ENCODE measurements at regions not wholly inside any gene's neighbourhood (a gene's known extent, or its start where the extent isn't known, plus 50 kb on each side); places are given as distances from the start of the nearest gene placed in this dataset.

- TF ChIP-seq CTCF (IDR thresholded peaks at IDR 0.05; ENCODE audit: partially characterized antibody, unreplicated experiment), result no peak
- H3K27ac Mint-ChIP-seq (ENCODE audit: unreplicated experiment), result no peak overlapping the region
- H3K27me3 Mint-ChIP-seq (ENCODE audit: unreplicated experiment), result no peaks in the 10 kb centered on the region
- H3K36me3 Mint-ChIP-seq (ENCODE audit: unreplicated experiment), result no peaks in the 10 kb centered on the region
- no peaks in the 10 kb centered on the region for H3K9me3 Mint-ChIP-seq (ENCODE audit: unreplicated experiment)
- no peak for DNase-seq
- no peaks in the 10 kb centered on the region for H3K4me1 Mint-ChIP-seq (ENCODE audit: low read depth, unreplicated experiment)
- no peak overlapping the region for H3K4me3 Mint-ChIP-seq (ENCODE audit: unreplicated experiment)
These were observed 967.4 kb downstream of the EFNB2 start for GRCh38 chr13:105567951-105568525.

GRCh38 chr13:105565136-105565727 is 970.2 kb downstream of the EFNB2 start:
- no peak overlapping the region for H3K27ac Mint-ChIP-seq (ENCODE audit: unreplicated experiment)
- no peaks in the 10 kb centered on the region for H3K36me3 Mint-ChIP-seq (ENCODE audit: unreplicated experiment)
- H3K4me3 Mint-ChIP-seq (ENCODE audit: unreplicated experiment), result no peak overlapping the region
- no peaks in the 10 kb centered on the region for H3K27me3 Mint-ChIP-seq (ENCODE audit: unreplicated experiment)
- DNase-seq, result no peak
- no peaks in the 10 kb centered on the region for H3K9me3 Mint-ChIP-seq (ENCODE audit: unreplicated experiment)
- TF ChIP-seq CTCF (IDR thresholded peaks at IDR 0.05; ENCODE audit: partially characterized antibody, unreplicated experiment), result no peak
- H3K4me1 Mint-ChIP-seq (ENCODE audit: low read depth, unreplicated experiment), result no peaks in the 10 kb centered on the region

GRCh38 chr13:105552078-105552477 is 983.4 kb downstream of the EFNB2 start:
- DNase-seq, result no peak
- peaks cover 1% of the 10 kb centered on the region for H3K9me3 Mint-ChIP-seq (ENCODE audit: unreplicated experiment)
- H3K36me3 Mint-ChIP-seq (ENCODE audit: unreplicated experiment), result no peaks in the 10 kb centered on the region
- no peak for TF ChIP-seq CTCF (IDR thresholded peaks at IDR 0.05; ENCODE audit: partially characterized antibody, unreplicated experiment)
- H3K4me3 Mint-ChIP-seq (ENCODE audit: unreplicated experiment), result no peak overlapping the region
- peaks cover under 1% of the 10 kb centered on the region for H3K4me1 Mint-ChIP-seq (ENCODE audit: low read depth, unreplicated experiment)
- no peaks in the 10 kb centered on the region for H3K27me3 Mint-ChIP-seq (ENCODE audit: unreplicated experiment)
- no peak overlapping the region for H3K27ac Mint-ChIP-seq (ENCODE audit: unreplicated experiment)

- Mint-ChIP-seq H3K36me3 (ENCODE audit: unreplicated experiment) (no peaks in the 10 kb centered on the region), H3K27ac (ENCODE audit: unreplicated experiment) (no peak overlapping the region), H3K27me3 (ENCODE audit: unreplicated experiment) (no peaks in the 10 kb centered on the region), H3K9me3 (ENCODE audit: unreplicated experiment) (no peaks in the 10 kb centered on the region), H3K4me3 (ENCODE audit: unreplicated experiment) (no peak overlapping the region), H3K4me1 (ENCODE audit: low read depth, unreplicated experiment) (no peaks in the 10 kb centered on the region)
- no peak for TF ChIP-seq CTCF (IDR thresholded peaks at IDR 0.05; ENCODE audit: partially characterized antibody, unreplicated experiment)
- no peak for DNase-seq
These were observed 987.6 kb downstream of the EFNB2 start for GRCh38 chr13:105547851-105548250.

GRCh38 chr13:105545811-105546210 is 989.7 kb downstream of the EFNB2 start:
- Mint-ChIP-seq H3K4me1 (ENCODE audit: low read depth, unreplicated experiment) (no peaks in the 10 kb centered on the region), H3K27ac (ENCODE audit: unreplicated experiment) (no peak overlapping the region), H3K9me3 (ENCODE audit: unreplicated experiment) (no peaks in the 10 kb centered on the region), H3K4me3 (ENCODE audit: unreplicated experiment) (no peak overlapping the region), H3K36me3 (ENCODE audit: unreplicated experiment) (no peaks in the 10 kb centered on the region), H3K27me3 (ENCODE audit: unreplicated experiment) (no peaks in the 10 kb centered on the region)
- no peak for DNase-seq
- TF ChIP-seq CTCF (IDR thresholded peaks at IDR 0.05; ENCODE audit: partially characterized antibody, unreplicated experiment), result no peak
